Cardiac fibroblast (primary cell): ENCODE measurements at regions not wholly inside any gene's neighbourhood (a gene's known extent, or its start where the extent isn't known, plus 50 kb on each side); places are given as distances from the start of the nearest gene placed in this dataset.
"Not testable (repeated sequence)": the region's sequence is repeated elsewhere in the genome, so short reads cannot be mapped to it uniquely, and the experiment has no call there.

Source experiments
- DNase-seq, 2 donors: peaks; one replicate each; pipeline versions ENCODE4 v3.0.0 to v3.0.0-alpha.2; 2010; ENCODE audit warnings: low read depth in 2 of 2
- H3K4me3 ChIP-seq, 2 donors: replicated peaks in 1 of 2; 1 replicate in 1 of 2; 2 replicates in 1 of 2; pipeline ENCODE4 v1.5.1; 2011; ENCODE audit warnings: low read depth in 2 of 2, low read length in 2 of 2, mild to moderate bottlenecking in 2 of 2, moderate library complexity in 1 of 2
- TF ChIP-seq, protein P1 (sequence below): IDR thresholded peaks from one replicate; pipeline ENCODE4 v1.5.1; 2011; ENCODE audit warnings: low read depth, mild to moderate bottlenecking, low read length, inconsistent platforms

DNA sequence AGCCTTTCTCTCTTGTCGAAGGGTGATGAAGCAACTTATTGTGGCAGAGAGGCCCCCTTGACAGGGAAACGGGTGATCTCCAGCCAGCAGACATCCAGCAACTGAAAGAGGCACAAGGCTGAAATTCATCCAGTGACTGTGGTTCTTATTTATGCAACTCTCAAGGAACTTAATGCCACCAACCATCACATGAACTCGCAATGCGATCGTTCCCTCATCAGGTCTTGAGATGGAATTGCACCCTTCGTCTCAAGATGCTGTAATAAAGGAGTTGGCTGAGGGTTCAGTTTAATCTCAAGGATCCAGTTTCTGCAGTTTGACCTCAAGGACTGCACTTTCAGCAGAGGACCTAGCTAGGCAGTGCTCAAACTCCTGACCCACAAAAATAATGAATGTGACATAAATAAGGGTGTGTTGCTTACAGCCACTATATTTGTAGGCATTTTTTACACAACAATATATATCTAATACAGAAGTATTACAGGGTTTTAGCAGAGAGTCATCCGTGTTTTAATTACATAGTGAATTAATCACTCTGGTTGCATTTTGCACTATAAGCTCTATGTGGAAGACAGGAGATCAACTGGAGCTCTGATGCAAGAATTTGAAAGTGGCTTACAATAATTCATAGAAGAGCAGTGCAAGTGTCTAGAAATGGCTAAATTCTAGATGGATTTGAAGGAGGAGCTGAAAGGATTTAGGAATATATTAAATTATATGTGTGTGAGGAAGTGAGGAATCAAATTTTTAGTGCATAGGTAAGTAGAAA is 957.8 kb upstream of the CTNND2 start:
- DNase-seq: no peak
- TF ChIP-seq, protein P1, sequence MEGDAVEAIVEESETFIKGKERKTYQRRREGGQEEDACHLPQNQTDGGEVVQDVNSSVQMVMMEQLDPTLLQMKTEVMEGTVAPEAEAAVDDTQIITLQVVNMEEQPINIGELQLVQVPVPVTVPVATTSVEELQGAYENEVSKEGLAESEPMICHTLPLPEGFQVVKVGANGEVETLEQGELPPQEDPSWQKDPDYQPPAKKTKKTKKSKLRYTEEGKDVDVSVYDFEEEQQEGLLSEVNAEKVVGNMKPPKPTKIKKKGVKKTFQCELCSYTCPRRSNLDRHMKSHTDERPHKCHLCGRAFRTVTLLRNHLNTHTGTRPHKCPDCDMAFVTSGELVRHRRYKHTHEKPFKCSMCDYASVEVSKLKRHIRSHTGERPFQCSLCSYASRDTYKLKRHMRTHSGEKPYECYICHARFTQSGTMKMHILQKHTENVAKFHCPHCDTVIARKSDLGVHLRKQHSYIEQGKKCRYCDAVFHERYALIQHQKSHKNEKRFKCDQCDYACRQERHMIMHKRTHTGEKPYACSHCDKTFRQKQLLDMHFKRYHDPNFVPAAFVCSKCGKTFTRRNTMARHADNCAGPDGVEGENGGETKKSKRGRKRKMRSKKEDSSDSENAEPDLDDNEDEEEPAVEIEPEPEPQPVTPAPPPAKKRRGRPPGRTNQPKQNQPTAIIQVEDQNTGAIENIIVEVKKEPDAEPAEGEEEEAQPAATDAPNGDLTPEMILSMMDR: no peak
- no peak overlapping the region for H3K4me3 ChIP-seq

DNA sequence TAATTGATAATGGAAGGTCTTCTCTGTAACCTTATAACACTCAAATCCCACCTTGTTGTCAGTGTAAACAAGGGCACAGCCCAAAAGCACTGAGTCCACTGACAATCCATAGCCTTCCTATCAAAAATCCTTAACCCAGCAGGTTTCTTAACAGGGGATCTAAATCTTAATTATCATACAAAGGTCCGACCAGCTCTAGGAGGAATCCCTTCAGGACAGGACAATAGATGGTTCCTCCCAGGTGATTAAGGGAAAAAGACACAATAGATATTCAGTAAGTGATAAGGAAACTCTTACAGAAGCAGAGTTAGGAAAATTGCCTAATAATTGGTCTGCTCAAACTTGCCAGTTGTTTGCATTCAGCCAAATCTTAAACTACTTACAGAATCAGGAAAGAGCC is 951.9 kb upstream of the CTNND2 start:
- DNase-seq, H3K4me3 ChIP-seq: not testable (repeated sequence)

DNA sequence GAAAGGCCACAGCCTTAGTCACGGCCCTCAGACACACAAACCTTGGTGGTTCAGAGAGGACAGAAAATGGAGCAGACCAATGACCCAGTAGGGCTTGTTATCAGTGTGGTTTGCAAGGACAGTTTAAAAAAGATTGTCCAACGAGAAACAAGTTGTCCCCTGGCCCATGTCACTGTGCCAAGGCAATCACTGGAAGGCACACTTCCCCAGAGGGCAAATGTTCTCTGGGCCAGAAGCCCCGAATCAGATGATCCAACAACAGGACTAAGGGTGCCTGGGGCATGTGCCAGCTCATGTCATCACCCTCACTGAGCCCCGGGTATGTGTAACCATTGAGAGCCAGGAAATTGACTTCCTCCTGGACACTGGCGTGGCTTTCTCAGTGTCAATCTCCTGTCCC is 950.1 kb upstream of the CTNND2 start:
- no peak for DNase-seq
- no peak overlapping the region for H3K4me3 ChIP-seq
- TF ChIP-seq, protein P1: no peak

- no peak overlapping the region for H3K4me3 ChIP-seq
- no peak for DNase-seq
- TF ChIP-seq, protein P1: no peak
Observed at GRCh38 chr5:12851761-12852160, 947.5 kb upstream of the CTNND2 start.

GRCh38 chr5:12848709-12849108 is 944.5 kb upstream of the CTNND2 start:
- DNase-seq: no peak
- H3K4me3 ChIP-seq: no peak overlapping the region
- TF ChIP-seq, protein P1: no peak

GRCh38 chr5:12845549-12846159 is 941.4 kb upstream of the CTNND2 start:
- TF ChIP-seq, protein P1: no peak
- H3K4me3 ChIP-seq: no peak overlapping the region
- DNase-seq: no peak

DNA sequence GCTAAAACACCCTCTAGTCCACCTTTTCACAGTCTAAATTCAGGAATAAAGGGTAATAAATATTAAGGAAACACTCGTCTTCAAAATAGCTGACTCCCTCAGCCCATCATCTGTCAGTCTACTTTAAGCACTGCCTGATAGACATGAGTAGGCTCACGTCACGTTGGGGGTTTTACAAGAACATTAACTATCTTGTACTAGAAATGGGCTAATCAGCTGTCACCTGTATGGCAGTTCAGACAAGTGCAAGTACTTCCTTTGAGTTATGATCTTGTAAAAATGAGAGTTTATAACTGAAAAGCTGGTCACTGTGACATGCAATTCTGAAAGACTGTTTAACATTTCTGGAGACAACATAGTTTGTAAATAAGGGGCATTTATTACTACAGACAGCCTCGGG is 936.7 kb upstream of the CTNND2 start:
- H3K4me3 ChIP-seq: no peak overlapping the region
- no peak for DNase-seq
- TF ChIP-seq, protein P1: no peak
